IMR-90 (cell line): ENCODE measurements at regions not wholly inside any gene's neighbourhood (a gene's known extent, or its start where the extent isn't known, plus 50 kb on each side); places are given as distances from the start of the nearest gene placed in this dataset.
"Not testable (repeated sequence)": the region's sequence is repeated elsewhere in the genome, so short reads cannot be mapped to it uniquely, and the experiment has no call there.

Experiments used
- ATAC-seq: fragments of 200-7000 bp; cut with Tn5 transposase; 2 replicates; pipeline ENCODE4 v1.9.1; 2020; ENCODE audit warnings: low read depth, mild to moderate bottlenecking, moderate library complexity
- BruUV-seq: library from RNA; stranded (reverse); fragments of 400-500 nt; replicated peaks from 2 replicates; lab custom pipeline; 2021; lab: Mats Ljungman, UMichigan
- CTCF ChIA-PET: fragments of 300-600 bp; formaldehyde crosslinking; extraction: SDS; loops from one replicate; lab custom pipeline; 2021; ENCODE audit warnings: antibody characterized with exemption; lab: Yijun Ruan, JAX
- POLR2A ChIA-PET: fragments of 300-600 bp; sonication (Branson Sonifier 250); formaldehyde crosslinking; loops from one replicate; lab custom pipeline; 2022; ENCODE audit warnings: antibody characterized with exemption; ENCODE audit not compliant: unreplicated experiment; lab: Charles Lee
- DNase-seq: peaks from one replicate; pipeline ENCODE4 v3.0.0; 2013
- H2AFZ ChIP-seq: replicated peaks from 2 replicates; pipeline ENCODE3; 2013; ENCODE audit warnings: low read length, mild to moderate bottlenecking; ENCODE audit not compliant: poor library complexity
- H2AK5ac ChIP-seq: 2 replicates; pipeline ENCODE4 v1.6.1; 2013; ENCODE audit warnings: low read depth, low read length, inconsistent platforms
- H2AK9ac ChIP-seq: replicated peaks from 2 replicates; pipeline ENCODE3; 2013; ENCODE audit warnings: mild to moderate bottlenecking, low read depth, low read length, moderate library complexity; ENCODE audit not compliant: poor library complexity
- H2BK120ac ChIP-seq: 2 replicates; pipeline ENCODE4 v1.6.1; 2013; ENCODE audit warnings: low read depth, low read length, inconsistent platforms
- H2BK15ac ChIP-seq: 3 replicates; pipeline ENCODE4 v1.6.1; 2013; ENCODE audit warnings: low read depth, low read length, inconsistent platforms
- H2BK20ac ChIP-seq: 2 replicates; pipeline ENCODE4 v1.6.1; 2013; ENCODE audit warnings: low read depth, mild to moderate bottlenecking, inconsistent platforms, low read length, moderate library complexity
- H2BK5ac ChIP-seq: 2 replicates; pipeline ENCODE4 v1.6.1; 2013; ENCODE audit warnings: mild to moderate bottlenecking, low read depth, low read length, inconsistent platforms; ENCODE audit not compliant: poor library complexity, severe bottlenecking
- H3K14ac ChIP-seq: replicated peaks from 2 replicates; pipeline ENCODE4 v1.6.1; 2013; ENCODE audit warnings: low read depth, low read length, inconsistent platforms
- H3K18ac ChIP-seq: 2 replicates; pipeline ENCODE4 v1.6.1; 2013; ENCODE audit warnings: low read depth, low read length, control low read depth
- H3K23ac ChIP-seq: 2 replicates; pipeline ENCODE4 v1.6.1; 2013; ENCODE audit warnings: low read depth, low read length, inconsistent platforms
- H3K27ac ChIP-seq: 2 replicates; pipeline ENCODE4 v1.5.1; 2013; ENCODE audit warnings: mild to moderate bottlenecking, control low read depth, low read length; ENCODE audit not compliant: insufficient read depth
- H3K27me3 ChIP-seq: 2 replicates; pipeline ENCODE4 v1.6.1; 2013; ENCODE audit warnings: low read length; ENCODE audit not compliant: control insufficient read depth, insufficient read depth
- H3K36me3 ChIP-seq: 2 replicates; pipeline ENCODE4 v1.6.1; 2013; ENCODE audit warnings: low read length, mixed read lengths; ENCODE audit not compliant: control insufficient read depth, insufficient read depth
- H3K4ac ChIP-seq: 2 replicates; pipeline ENCODE4 v1.6.1; 2013; ENCODE audit warnings: low read depth, low read length, inconsistent platforms
- H3K4me1 ChIP-seq: 2 replicates; pipeline ENCODE4 v1.6.1; 2013; ENCODE audit warnings: low read length, mixed read lengths; ENCODE audit not compliant: control insufficient read depth, insufficient read depth
- H3K4me2 ChIP-seq: 2 replicates; pipeline ENCODE4 v1.6.1; 2013; ENCODE audit warnings: low read depth, mild to moderate bottlenecking, control low read depth, low read length, moderate library complexity
- H3K4me3 ChIP-seq: 2 replicates; pipeline ENCODE4 v1.5.1; 2013; ENCODE audit warnings: low read depth, mild to moderate bottlenecking, control low read depth, low read length, moderate library complexity; ENCODE audit not compliant: insufficient read depth
- H3K56ac ChIP-seq: 2 replicates; pipeline ENCODE4 v1.6.1; 2013; ENCODE audit warnings: low read length, inconsistent platforms; ENCODE audit not compliant: insufficient read depth; ENCODE audit errors: extremely low read depth
- H3K79me1 ChIP-seq, 2 experiments: 2 replicates each; pipeline ENCODE4 v1.6.1; 2013; ENCODE audit warnings: low read length in 2 of 2, inconsistent platforms in 1 of 2, low read depth in 1 of 2
- H3K9ac ChIP-seq: 2 replicates; pipeline ENCODE4 v1.6.1; 2013; ENCODE audit warnings: low read depth, low read length, control low read depth
- H3K9me1 ChIP-seq: 2 replicates; pipeline ENCODE4 v1.6.1; 2013; ENCODE audit warnings: low read length, inconsistent platforms; ENCODE audit not compliant: insufficient read depth
- H3K9me3 ChIP-seq: 2 replicates; pipeline ENCODE4 v1.6.1; 2013; ENCODE audit warnings: low read length; ENCODE audit not compliant: control insufficient read depth, insufficient read depth
- H4K20me1 ChIP-seq: 2 replicates; pipeline ENCODE4 v1.6.1; 2013; ENCODE audit warnings: low read length, inconsistent platforms; ENCODE audit not compliant: insufficient read depth
- H4K5ac ChIP-seq: 2 replicates; pipeline ENCODE4 v1.6.1; 2013; ENCODE audit warnings: mild to moderate bottlenecking, low read depth, low read length, control low read depth
- H4K8ac ChIP-seq, 2 experiments: 2 replicates each; pipeline ENCODE4 v1.6.1; 2013; ENCODE audit warnings: low read depth in 2 of 2, low read length in 2 of 2, control low read depth in 1 of 2, inconsistent platforms in 1 of 2
- H4K91ac ChIP-seq: 2 replicates; pipeline ENCODE4 v1.6.1; 2013; ENCODE audit warnings: low read depth, low read length, inconsistent platforms; ENCODE audit not compliant: insufficient read depth
- BHLHE40 ChIP-seq: fragments of 150-350 bp; IDR thresholded peaks from 2 replicates; pipeline ENCODE4 v1.6.1; 2016; ENCODE audit warnings: mild to moderate bottlenecking, low read depth, low read length
- CTCF ChIP-seq: conservative IDR thresholded peaks from 2 replicates; pipeline ENCODE4 v1.5.1; 2012; ENCODE audit warnings: mild to moderate bottlenecking, low read depth, low read length, improper control_type of control experiment
- FOS ChIP-seq: fragments of 150-350 bp; IDR thresholded peaks from 2 replicates; pipeline ENCODE4 v1.6.1; 2016; ENCODE audit warnings: low read depth, low read length
- WGBS, 2 experiments: methylation state at CpG; one replicate each; pipeline versions ENCODE4 v1.1.5 to v1.1.7; 2013; ENCODE audit warnings: missing lambda C conversion rate in 2 of 2; ENCODE audit not compliant: insufficient read length in 1 of 2; ENCODE audit errors: extremely low coverage in 2 of 2; 5-methylcytosine and 5-hydroxymethylcytosine counted together
- dilution Hi-C: fragments of 300-500 bp; cut with HindIII; formaldehyde crosslinking; loops from one replicate; pipeline ENCODE4 v1.14.3; 2018; ENCODE audit warnings: low sequenced_read_pairs; ENCODE audit not compliant: unreplicated experiment
- in situ Hi-C: fragments of 300-500 bp; cut with MboI; formaldehyde crosslinking; loops from 3 replicates; pipeline ENCODE4 v1.14.3; 2019; ENCODE audit warnings: low sequenced_read_pairs, inconsistent platforms, mixed read lengths
- intact Hi-C: fragments of 100-400 bp; cut with micrococcal nuclease; formaldehyde crosslinking; loops from 2 replicates; pipeline ENCODE4 v1.10.0; 2022

DNA sequence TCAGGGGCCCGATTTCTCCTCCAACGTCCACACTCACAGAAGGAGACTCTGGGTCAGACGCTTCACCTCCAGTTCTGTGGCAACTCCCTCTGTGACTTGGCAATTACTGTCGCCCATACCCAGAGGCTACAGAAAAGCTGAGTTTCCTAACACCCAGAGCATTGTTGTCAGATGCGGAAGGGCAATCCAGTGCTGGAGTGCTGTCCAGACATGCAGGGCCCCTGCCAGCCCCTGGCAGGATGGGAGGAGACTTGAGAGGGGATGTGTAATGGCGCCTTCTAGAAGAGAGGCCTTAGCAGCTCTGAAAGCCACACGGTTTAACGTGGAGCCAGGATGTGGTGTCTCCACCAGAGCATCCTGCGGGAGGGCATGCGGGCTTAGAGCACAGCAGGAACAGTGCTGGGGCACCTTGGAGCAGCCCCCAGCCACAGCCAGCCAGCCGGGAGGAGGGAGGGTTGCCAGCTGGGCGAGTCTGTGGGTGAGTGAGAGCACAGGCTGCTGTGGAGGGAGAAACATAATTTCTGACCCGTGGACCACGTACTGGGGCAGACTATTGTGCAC, 139.4 kb upstream of the IRX1 start:
- H2BK15ac ChIP-seq = no peak overlapping the region
- H3K27ac ChIP-seq = no peak overlapping the region
- H3K4me2 ChIP-seq = no peak overlapping the region
- no peak overlapping the region for H2AK5ac ChIP-seq
- no peak overlapping the region for H2AK9ac ChIP-seq
- H4K5ac ChIP-seq = no peak overlapping the region
- H3K18ac ChIP-seq = no peak overlapping the region
- H3K4me1 ChIP-seq = no peaks in the 10 kb centered on the region
- BruUV-seq = no TSS peak
- no peak overlapping the region for H3K56ac ChIP-seq
- no peak overlapping the region for H3K9ac ChIP-seq
- POLR2A ChIA-PET = no interaction called here
- H3K36me3 ChIP-seq = no peaks in the 10 kb centered on the region
- CTCF ChIA-PET = no interaction called here
- no peaks in the 10 kb centered on the region for H3K79me1 ChIP-seq
- ATAC-seq (no peak), DNase-seq (no peak)
- TF ChIP-seq BHLHE40 = no peak
- TF ChIP-seq FOS = no peak
- TF ChIP-seq CTCF = no peak
- no peak overlapping the region for H2BK120ac ChIP-seq
- H4K20me1 ChIP-seq = no peaks in the 10 kb centered on the region
- H3K27me3 ChIP-seq = no peaks in the 10 kb centered on the region
- H4K8ac ChIP-seq = no peak overlapping the region
- no peak overlapping the region for H3K14ac ChIP-seq
- no peak overlapping the region for H2BK20ac ChIP-seq
- no peaks in the 10 kb centered on the region for H3K9me1 ChIP-seq
- H3K23ac ChIP-seq = no peak overlapping the region
- in situ Hi-C loops (no loop called here), dilution Hi-C loops (no loop called here), intact Hi-C loops (no loop called here)
- no peak overlapping the region for H4K91ac ChIP-seq
- 67% methylated on average over 2 of the region's 14 CpGs; no CpG with 5 or more reads in 1 of the 2 experiments for WGBS, 2 experiments
- H3K9me3 ChIP-seq = peaks cover 40% of the 10 kb centered on the region
- no peak overlapping the region for H2BK5ac ChIP-seq
- no peak overlapping the region for H3K4ac ChIP-seq
- no peak overlapping the region for H3K4me3 ChIP-seq
- no peak overlapping the region for H2AFZ ChIP-seq

- H3K27ac ChIP-seq, H2BK120ac ChIP-seq, H3K9ac ChIP-seq, in situ Hi-C loops, H2BK15ac ChIP-seq, H4K8ac ChIP-seq, H3K36me3 ChIP-seq, H2AFZ ChIP-seq, H2AK9ac ChIP-seq, H3K79me1 ChIP-seq, ATAC-seq, POLR2A ChIA-PET, H3K23ac ChIP-seq, H3K18ac ChIP-seq, H3K14ac ChIP-seq, DNase-seq, H3K27me3 ChIP-seq, dilution Hi-C loops, H4K20me1 ChIP-seq, H2BK5ac ChIP-seq, H4K91ac ChIP-seq, CTCF ChIA-PET, H3K4me2 ChIP-seq, H2BK20ac ChIP-seq, H3K9me1 ChIP-seq, H3K4me3 ChIP-seq, H3K56ac ChIP-seq, H3K4ac ChIP-seq, H4K5ac ChIP-seq, intact Hi-C loops, H3K4me1 ChIP-seq, BruUV-seq, H2AK5ac ChIP-seq: not testable (repeated sequence)
- no CpG with 5 or more reads among the region's 27 CpGs for WGBS, 2 experiments
- H3K9me3 ChIP-seq = peaks cover 40% of the 10 kb centered on the region
Measured at GRCh38 chr5:3454028-3454427, 141.6 kb upstream of the IRX1 start.
